ENCODE measurements at regions not wholly inside any gene's neighbourhood (a gene's known extent, or its start where the extent isn't known, plus 50 kb on each side); places are given as distances from the start of the nearest gene placed in this dataset.
"Not testable (repeated sequence)": the region's sequence is repeated elsewhere in the genome, so short reads cannot be mapped to it uniquely, and the experiment has no call there.

- no peak for DNase-seq
These were observed 99.3 kb upstream of the PRKG2 start for GRCh38 chr4:81314196-81314896.

GRCh38 chr4:81307991-81308390 lies 93.0 kb upstream of the PRKG2 start:
- no peak for DNase-seq

GRCh38 chr4:81304871-81305270 lies 89.8 kb upstream of the PRKG2 start:
- DNase-seq = no peak

GRCh38 chr4:81300352-81300751 lies 85.3 kb upstream of the PRKG2 start:
- not testable (repeated sequence) for DNase-seq

GRCh38 chr4:81290813-81291212 lies 75.8 kb upstream of the PRKG2 start:
- DNase-seq = no peak

GRCh38 chr4:81287101-81287500 lies 72.1 kb upstream of the PRKG2 start:
- DNase-seq = no peak

GRCh38 chr4:81282131-81282530 lies 67.1 kb upstream of the PRKG2 start:
- no peak for DNase-seq

GRCh38 chr4:81274460-81274859 lies 59.4 kb upstream of the PRKG2 start:
- DNase-seq = no peak

GRCh38 chr4:81272671-81273070 lies 57.6 kb upstream of the PRKG2 start:
- DNase-seq = no peak
